GM12891 (cell line): ENCODE measurements at regions not wholly inside any gene's neighbourhood (a gene's known extent, or its start where the extent isn't known, plus 50 kb on each side); places are given as distances from the start of the nearest gene placed in this dataset.

ENCODE experiments used
- DNase-seq: peaks from one replicate; pipeline ENCODE4 v3.0.0; 2011; ENCODE audit warnings: low spot score; ENCODE audit not compliant: insufficient read length
- FAIRE-seq: peaks from 2 replicates; lab custom pipeline; 2011; peaks lifted over from hg19 to GRCh38; lab: Jason Lieb, UNC
- PAX5 ChIP-seq: IDR thresholded peaks from 2 replicates; pipeline ENCODE4 v1.6.1; 2011; ENCODE audit warnings: low read length, moderate library complexity, mild to moderate bottlenecking; ENCODE audit not compliant: insufficient read depth, severe bottlenecking
- POLR2A ChIP-seq: IDR thresholded peaks from 2 replicates; pipeline ENCODE4 v1.6.1; 2011; ENCODE audit warnings: low read depth, low read length, control low read depth
- POLR2AphosphoS5 ChIP-seq: IDR thresholded peaks from 2 replicates; pipeline ENCODE4 v1.6.1; 2011; ENCODE audit warnings: low read depth, low read length, control low read depth
- POU2F2 ChIP-seq: IDR thresholded peaks from 2 replicates; pipeline ENCODE4 v1.6.1; 2011; ENCODE audit warnings: low read depth, mild to moderate bottlenecking, control low read depth, low read length, moderate library complexity
- SPI1 ChIP-seq: IDR thresholded peaks from 2 replicates; pipeline ENCODE4 v1.6.1; 2011; ENCODE audit warnings: low read depth, low read length, control low read depth
- TAF1 ChIP-seq: IDR thresholded peaks from 2 replicates; pipeline ENCODE4 v1.6.1; 2011; ENCODE audit warnings: low read depth, low read length, control low read depth

GRCh38 chr17:83144421-83145357 is 65.3 kb downstream of the METRNL start:
- TF ChIP-seq POU2F2 (no peak), POLR2AphosphoS5 (no peak), SPI1 (no peak), TAF1 (no peak), PAX5 (no peak), POLR2A (no peak)
- DNase-seq (no peak), FAIRE-seq (no peak)

GRCh38 chr17:83145358-83145738 is 65.9 kb downstream of the METRNL start:
- FAIRE-seq (no peak), DNase-seq (no peak)
- no peak for TF ChIP-seq PAX5
- no peak for TF ChIP-seq TAF1
- TF ChIP-seq SPI1: no peak
- TF ChIP-seq POLR2AphosphoS5: no peak
- no peak for TF ChIP-seq POLR2A
- no peak for TF ChIP-seq POU2F2

- TF ChIP-seq POU2F2 (no peak), PAX5 (no peak)
- FAIRE-seq: no peak
Observed at GRCh38 chr17:83145831-83146230, 66.4 kb downstream of the METRNL start.

GRCh38 chr17:83146347-83146746 is 66.9 kb downstream of the METRNL start:
- TF ChIP-seq PAX5 (no peak), TAF1 (no peak), POLR2A (no peak), SPI1 (no peak), POU2F2 (no peak), POLR2AphosphoS5 (no peak)
- FAIRE-seq: no peak

More at GRCh38 chr17:83145831-83146230, 66.4 kb downstream of the METRNL start:
- no peak for DNase-seq

GRCh38 chr17:83147280-83147679 is 67.9 kb downstream of the METRNL start:
- DNase-seq: no peak
- TF ChIP-seq TAF1 (no peak), PAX5 (no peak), POLR2AphosphoS5 (no peak)
- no peak for FAIRE-seq

More at GRCh38 chr17:83146347-83146746, 66.9 kb downstream of the METRNL start:
- DNase-seq: no peak

- TF ChIP-seq PAX5: no peak
- TF ChIP-seq SPI1: no peak
- no peak for TF ChIP-seq TAF1
- TF ChIP-seq POU2F2: no peak
- TF ChIP-seq POLR2A: no peak
- no peak for TF ChIP-seq POLR2AphosphoS5
- no peak for DNase-seq
- no peak for FAIRE-seq
Observed at GRCh38 chr17:83148317-83149028, 69.1 kb downstream of the METRNL start.

- no peak for FAIRE-seq
- no peak for TF ChIP-seq SPI1
- no peak for TF ChIP-seq POLR2AphosphoS5
- TF ChIP-seq PAX5: no peak
- TF ChIP-seq POU2F2: no peak
- no peak for TF ChIP-seq POLR2A
- no peak for TF ChIP-seq TAF1
- no peak for DNase-seq
Observed at GRCh38 chr17:83149029-83149725, 69.8 kb downstream of the METRNL start.

GRCh38 chr17:83149761-83150251 is 70.4 kb downstream of the METRNL start:
- no peak for DNase-seq
- FAIRE-seq: no peak
- TF ChIP-seq POLR2A: no peak
- TF ChIP-seq POLR2AphosphoS5: no peak
- TF ChIP-seq SPI1: no peak

- TF ChIP-seq PAX5 (no peak), SPI1 (no peak), POLR2AphosphoS5 (no peak)
- FAIRE-seq: no peak
- DNase-seq: no peak
Observed at GRCh38 chr17:83150369-83151055, 71.1 kb downstream of the METRNL start.
